HG03520 (cell line): ENCODE measurements at regions not wholly inside any gene's neighbourhood (a gene's known extent, or its start where the extent isn't known, plus 50 kb on each side); places are given as distances from the start of the nearest gene placed in this dataset.
"Not testable (repeated sequence)": the region's sequence is repeated elsewhere in the genome, so short reads cannot be mapped to it uniquely, and the experiment has no call there.

ENCODE experiments used
- ATAC-seq: cut with Tn5 transposase; IDR thresholded peaks from one replicate; pipeline ENCODE4 v1.9.1; 2021; ENCODE audit warnings: mild to moderate bottlenecking, moderate library complexity; ENCODE audit not compliant: unreplicated experiment

GRCh38 chr14:85883966-85884365 is 354.0 kb downstream of the FLRT2 start:
- ATAC-seq: no peak

GRCh38 chr14:85883101-85883500 is 353.2 kb downstream of the FLRT2 start:
- ATAC-seq: no peak

- no peak for ATAC-seq
These were observed 352.0 kb downstream of the FLRT2 start for GRCh38 chr14:85881935-85882334.

- no peak for ATAC-seq
These were observed 348.9 kb downstream of the FLRT2 start for GRCh38 chr14:85878874-85879273.

- no peak for ATAC-seq
These were observed 343.1 kb downstream of the FLRT2 start for GRCh38 chr14:85873006-85873405.

- ATAC-seq: no peak
These were observed 337.5 kb downstream of the FLRT2 start for GRCh38 chr14:85867450-85867849.

- ATAC-seq: no peak
These were observed 335.8 kb downstream of the FLRT2 start for GRCh38 chr14:85865701-85866100.

GRCh38 chr14:85858634-85859033 is 328.7 kb downstream of the FLRT2 start:
- ATAC-seq: no peak

- ATAC-seq: no peak
These were observed 326.5 kb downstream of the FLRT2 start for GRCh38 chr14:85856430-85856829.

- ATAC-seq: no peak
These were observed 324.1 kb downstream of the FLRT2 start for GRCh38 chr14:85853996-85854526.

GRCh38 chr14:85852906-85853305 is 323.0 kb downstream of the FLRT2 start:
- no peak for ATAC-seq

GRCh38 chr14:85852123-85852522 is 322.2 kb downstream of the FLRT2 start:
- ATAC-seq: not testable (repeated sequence)

- not testable (repeated sequence) for ATAC-seq
These were observed 300.6 kb downstream of the FLRT2 start for GRCh38 chr14:85830549-85830948.

GRCh38 chr14:85829601-85830000 is 299.7 kb downstream of the FLRT2 start:
- not testable (repeated sequence) for ATAC-seq

GRCh38 chr14:85824526-85824925 is 294.6 kb downstream of the FLRT2 start:
- ATAC-seq: no peak

GRCh38 chr14:85822236-85822635 is 292.3 kb downstream of the FLRT2 start:
- ATAC-seq: no peak

GRCh38 chr14:85817430-85817829 is 287.5 kb downstream of the FLRT2 start:
- ATAC-seq: no peak

- no peak for ATAC-seq
These were observed 283.1 kb downstream of the FLRT2 start for GRCh38 chr14:85813040-85813439.

- ATAC-seq: no peak
These were observed 281.4 kb downstream of the FLRT2 start for GRCh38 chr14:85811340-85811739.

GRCh38 chr14:85799668-85800067 is 269.7 kb downstream of the FLRT2 start:
- ATAC-seq: no peak

- ATAC-seq: no peak
These were observed 268.9 kb downstream of the FLRT2 start for GRCh38 chr14:85798856-85799255.

- ATAC-seq: no peak
These were observed 263.6 kb downstream of the FLRT2 start for GRCh38 chr14:85793533-85793932.

GRCh38 chr14:85789506-85789905 is 259.6 kb downstream of the FLRT2 start:
- ATAC-seq: no peak
